Left lung (tissue), 4 donors: ENCODE measurements at regions not wholly inside any gene's neighbourhood (a gene's known extent, or its start where the extent isn't known, plus 50 kb on each side); places are given as distances from the start of the nearest gene placed in this dataset.

Experiments
- ATAC-seq: fragments of 200-7000 bp; cut with Tn5 transposase; one replicate; pipeline ENCODE4 v1.9.1; 2020; ENCODE audit warnings: moderate library complexity
- DNase-seq, 4 donors: peaks; one replicate each; pipeline ENCODE4 v3.0.0-alpha.2; 2013 to 2020
- H3K27ac ChIP-seq, 2 donors: fragments of 200-600 bp; sonication (generic) in 1 of 2; one replicate each; pipeline versions ENCODE4 v1.5.0 to v1.8.0; 2020 to 2021
- H3K27me3 ChIP-seq, 2 donors: fragments of 200-600 bp; sonication (generic) in 1 of 2; one replicate each; pipeline versions ENCODE4 v1.5.0 to v1.8.0; 2020 to 2021
- H3K36me3 ChIP-seq, 2 donors: fragments of 200-600 bp; sonication (generic) in 1 of 2; one replicate each; pipeline versions ENCODE4 v1.5.0 to v1.8.0; 2020 to 2021
- H3K4me1 ChIP-seq, 2 donors: fragments of 200-600 bp; one replicate each; pipeline ENCODE4 v1.8.0; 2021
- H3K4me3 ChIP-seq, 2 donors: fragments of 200-600 bp; sonication (generic) in 1 of 2; one replicate each; pipeline versions ENCODE4 v1.5.0 to v1.8.0; 2020 to 2021; ENCODE audit warnings: mild to moderate bottlenecking in 1 of 2
- H3K9me3 ChIP-seq, 2 donors: fragments of 200-600 bp; sonication (generic) in 1 of 2; one replicate each; pipeline versions ENCODE4 v1.5.0 to v1.8.0; 2020 to 2021
- intact Hi-C, 2 donors: fragments of 100-400 bp; cut with DNase I; formaldehyde crosslinking; loops; one replicate each; pipeline versions ENCODE4 v1.11.2 to v1.14.2; 2022
- TF ChIP-seq, protein P1 (sequence below), 2 donors: fragments of 200-600 bp; sonication (generic) in 1 of 2; IDR thresholded peaks; one replicate each; pipeline versions ENCODE4 v1.5.0 to v1.8.0; 2021; ENCODE audit warnings: antibody characterized with exemption in 2 of 2
- donor health status: DM: no; HTN: yes; CAD: no.
- donor health status: DM: no; HTN: no; CAD: no.

DNA sequence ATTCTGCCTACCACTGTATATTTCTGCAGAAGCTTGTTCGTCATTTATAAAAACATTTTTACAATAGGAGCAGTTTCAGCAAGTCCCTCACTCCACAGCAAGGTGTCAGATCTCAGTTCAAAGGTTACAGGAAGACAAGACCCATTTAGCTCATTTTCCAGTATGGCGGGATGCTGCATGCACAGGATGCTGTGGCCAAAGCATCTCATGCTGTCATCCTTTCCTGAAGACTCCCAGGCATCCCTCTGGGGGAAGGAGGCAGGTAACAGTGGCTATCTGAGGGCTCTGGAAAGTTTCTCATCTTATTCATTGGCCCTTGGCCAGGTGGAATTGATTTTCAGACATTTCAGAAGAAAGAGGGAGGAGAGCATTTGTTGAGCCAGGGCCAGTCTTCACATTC lies 539.3 kb upstream of the CDH5 start:
- Histone ChIP-seq H3K27ac (no peak overlapping the region), H3K4me1 (no peaks in the 10 kb centered on the region), H3K4me3 (no peak overlapping the region), H3K27me3 (no peaks in the 10 kb centered on the region), H3K36me3 (no peaks in the 10 kb centered on the region), H3K9me3 (no peaks in the 10 kb centered on the region)
- no peak for DNase-seq
- TF ChIP-seq, protein P1, sequence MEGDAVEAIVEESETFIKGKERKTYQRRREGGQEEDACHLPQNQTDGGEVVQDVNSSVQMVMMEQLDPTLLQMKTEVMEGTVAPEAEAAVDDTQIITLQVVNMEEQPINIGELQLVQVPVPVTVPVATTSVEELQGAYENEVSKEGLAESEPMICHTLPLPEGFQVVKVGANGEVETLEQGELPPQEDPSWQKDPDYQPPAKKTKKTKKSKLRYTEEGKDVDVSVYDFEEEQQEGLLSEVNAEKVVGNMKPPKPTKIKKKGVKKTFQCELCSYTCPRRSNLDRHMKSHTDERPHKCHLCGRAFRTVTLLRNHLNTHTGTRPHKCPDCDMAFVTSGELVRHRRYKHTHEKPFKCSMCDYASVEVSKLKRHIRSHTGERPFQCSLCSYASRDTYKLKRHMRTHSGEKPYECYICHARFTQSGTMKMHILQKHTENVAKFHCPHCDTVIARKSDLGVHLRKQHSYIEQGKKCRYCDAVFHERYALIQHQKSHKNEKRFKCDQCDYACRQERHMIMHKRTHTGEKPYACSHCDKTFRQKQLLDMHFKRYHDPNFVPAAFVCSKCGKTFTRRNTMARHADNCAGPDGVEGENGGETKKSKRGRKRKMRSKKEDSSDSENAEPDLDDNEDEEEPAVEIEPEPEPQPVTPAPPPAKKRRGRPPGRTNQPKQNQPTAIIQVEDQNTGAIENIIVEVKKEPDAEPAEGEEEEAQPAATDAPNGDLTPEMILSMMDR (IDR thresholded peaks at IDR 0.05): no peak
- ATAC-seq: no peak
- intact Hi-C loops: no loop called here

DNA sequence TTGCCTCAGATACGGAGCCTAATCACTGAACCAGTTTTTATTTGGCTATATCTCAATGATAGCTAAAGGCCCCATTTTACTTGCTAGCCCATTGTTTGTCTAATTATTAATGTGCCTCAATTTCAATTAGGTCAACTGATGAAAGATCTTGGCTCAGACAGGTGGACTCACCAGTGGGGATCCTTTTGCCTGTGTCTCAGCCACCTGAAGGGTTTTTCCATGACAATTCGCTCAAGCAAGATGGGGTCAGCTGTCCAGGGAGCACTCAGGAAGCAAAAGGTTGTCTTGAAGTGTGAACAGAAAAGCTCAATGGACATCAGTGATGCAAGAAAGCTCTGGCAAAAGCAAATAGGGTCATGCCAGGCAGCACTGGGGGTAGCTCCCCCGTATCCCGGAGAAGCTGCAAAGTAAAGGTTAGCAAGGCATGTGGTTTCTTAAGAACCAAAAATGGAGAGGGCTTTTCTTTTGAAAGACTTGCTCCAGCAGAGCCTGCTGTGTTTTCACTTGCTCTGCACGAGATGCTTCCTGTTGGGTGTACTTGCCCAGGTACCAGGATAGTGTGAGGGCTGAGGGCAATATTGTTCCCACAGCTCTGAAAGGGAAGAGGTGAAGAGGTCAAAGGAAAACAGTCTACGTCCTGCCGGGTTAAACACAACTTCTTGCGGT lies 541.2 kb upstream of the CDH5 start:
- Histone ChIP-seq H3K36me3 (no peaks in the 10 kb centered on the region), H3K4me3 (no peak overlapping the region), H3K4me1 (no peaks in the 10 kb centered on the region), H3K9me3 (no peaks in the 10 kb centered on the region), H3K27me3 (no peaks in the 10 kb centered on the region), H3K27ac (no peak overlapping the region)
- ATAC-seq: no peak
- TF ChIP-seq, protein P1 (IDR thresholded peaks at IDR 0.05): no peak
- intact Hi-C loops: no loop called here
- no peak for DNase-seq

DNA sequence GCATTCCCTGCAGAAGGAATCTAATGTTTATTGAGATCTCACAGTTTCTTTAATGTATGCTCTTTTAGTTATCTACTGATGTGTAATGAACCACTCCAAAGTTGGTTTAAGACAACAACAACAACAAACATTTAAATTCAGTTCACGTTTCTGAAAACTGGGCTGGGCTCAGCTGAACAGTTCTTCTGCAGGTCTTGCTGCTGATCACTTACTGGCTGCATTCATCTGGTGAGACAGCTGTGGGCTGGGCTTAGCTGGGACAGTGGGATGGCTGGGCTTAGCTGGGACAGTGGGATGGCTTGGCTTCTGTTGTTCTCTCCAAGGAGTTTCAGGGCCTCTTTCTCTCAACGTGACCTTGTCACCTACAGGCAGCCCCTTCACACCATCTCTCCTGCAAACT lies 544.3 kb upstream of the CDH5 start:
- no peak overlapping the region for H3K27ac ChIP-seq
- no peak overlapping the region for H3K4me3 ChIP-seq
- TF ChIP-seq, protein P1 (IDR thresholded peaks at IDR 0.05): no peak
- H3K4me1 ChIP-seq: no peaks in the 10 kb centered on the region
- DNase-seq (no peak), ATAC-seq (no peak)
- no peaks in the 10 kb centered on the region for H3K27me3 ChIP-seq
- intact Hi-C loops: no loop called here
- H3K9me3 ChIP-seq: no peaks in the 10 kb centered on the region
- no peaks in the 10 kb centered on the region for H3K36me3 ChIP-seq

DNA sequence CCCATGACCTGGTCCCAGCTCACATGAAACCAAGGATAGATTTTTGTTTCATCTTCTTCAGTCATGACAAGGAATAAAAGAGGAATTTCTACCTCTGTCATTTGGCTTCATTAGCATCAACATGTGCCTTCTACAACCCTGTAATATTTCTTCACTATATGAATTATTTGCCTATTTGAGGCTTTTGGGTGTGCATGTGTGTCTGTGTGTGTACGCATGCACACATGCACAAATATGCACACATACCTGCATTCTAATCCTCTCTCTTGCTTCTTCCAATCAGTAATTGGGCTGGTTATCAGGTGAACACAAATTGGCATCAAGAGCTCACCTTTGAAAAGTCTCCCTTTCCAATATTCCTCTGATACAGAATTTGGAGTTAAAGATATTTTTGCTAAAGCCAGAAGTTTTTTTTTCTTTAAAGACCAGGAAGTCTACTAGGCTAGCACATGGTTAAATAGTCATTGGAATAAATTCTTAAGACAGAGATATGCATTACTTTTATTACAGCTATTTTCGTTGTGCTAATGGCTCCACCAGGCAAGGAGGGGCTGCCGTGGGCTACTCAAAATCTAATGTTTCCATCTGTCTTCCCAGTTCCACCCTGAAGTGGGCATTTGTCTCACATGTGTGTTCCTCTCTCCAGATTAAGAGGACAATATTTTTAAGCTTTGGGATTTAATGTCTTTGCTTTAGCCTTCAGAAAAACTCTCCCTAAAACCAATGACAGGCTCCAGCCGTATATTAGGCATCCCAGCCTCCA lies 547.2 kb upstream of the CDH5 start:
- H3K27ac ChIP-seq: no peak overlapping the region
- no peaks in the 10 kb centered on the region for H3K36me3 ChIP-seq
- DNase-seq (no peak), ATAC-seq (no peak)
- intact Hi-C loops: no loop called here
- H3K4me1 ChIP-seq: no peaks in the 10 kb centered on the region
- H3K27me3 ChIP-seq: no peaks in the 10 kb centered on the region
- TF ChIP-seq, protein P1 (IDR thresholded peaks at IDR 0.05): no peak
- H3K4me3 ChIP-seq: no peak overlapping the region
- H3K9me3 ChIP-seq: no peaks in the 10 kb centered on the region

DNA sequence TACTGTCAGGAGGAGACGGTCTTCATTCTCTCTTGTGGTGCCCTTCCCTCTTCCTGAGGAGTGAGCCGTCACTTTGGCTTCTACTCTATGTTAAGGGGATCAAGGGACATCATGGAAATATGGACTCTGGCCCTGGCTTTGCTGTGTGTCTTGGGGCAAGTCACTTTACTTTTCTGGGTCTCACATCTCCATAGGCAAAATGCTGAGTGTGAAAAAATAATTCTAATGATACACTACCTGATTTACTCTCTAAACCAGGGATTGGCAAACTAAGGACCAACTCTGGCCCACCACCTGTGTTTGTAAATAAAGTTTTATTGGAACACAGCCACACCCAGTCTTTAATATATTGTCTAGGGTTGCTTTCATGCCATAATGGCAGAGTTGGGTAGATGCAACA lies 548.7 kb upstream of the CDH5 start:
- Histone ChIP-seq H3K36me3 (no peaks in the 10 kb centered on the region), H3K9me3 (no peaks in the 10 kb centered on the region), H3K27ac (no peak overlapping the region), H3K4me1 (no peaks in the 10 kb centered on the region), H3K4me3 (no peak overlapping the region), H3K27me3 (no peaks in the 10 kb centered on the region)
- ATAC-seq (no peak), DNase-seq (no peak)
- TF ChIP-seq, protein P1 (IDR thresholded peaks at IDR 0.05): no peak
- intact Hi-C loops: no loop called here
